AML-193 (cell line): ENCODE measurements at regions not wholly inside any gene's neighbourhood (a gene's known extent, or its start where the extent isn't known, plus 50 kb on each side); places are given as distances from the start of the nearest gene placed in this dataset.

ENCODE experiments used
- DNase-seq, 2 experiments: peaks; one replicate each; lab custom pipeline; 2025; lab: John Stamatoyannopoulos, UW

DNA sequence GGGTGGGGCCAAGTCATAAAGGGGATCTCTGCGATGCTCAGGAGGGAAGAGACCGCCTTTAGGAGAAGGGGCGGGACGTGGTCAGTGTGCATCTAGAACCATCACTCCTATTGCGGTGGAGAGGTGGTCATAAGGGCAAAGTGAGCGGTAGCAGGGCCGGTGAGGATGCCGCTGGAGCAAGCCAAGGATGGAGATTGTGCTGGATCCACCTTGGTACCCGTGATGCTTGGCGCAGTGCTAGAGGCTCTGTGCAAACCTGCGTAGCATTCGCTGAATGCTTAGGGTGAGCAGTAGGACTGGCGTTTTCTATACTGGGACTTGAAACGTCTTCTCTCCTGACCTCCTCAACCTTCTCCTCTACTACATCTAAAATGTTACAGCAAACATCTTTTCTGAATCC, 294.2 kb downstream of the FGF9 start:
- no peak for DNase-seq

DNA sequence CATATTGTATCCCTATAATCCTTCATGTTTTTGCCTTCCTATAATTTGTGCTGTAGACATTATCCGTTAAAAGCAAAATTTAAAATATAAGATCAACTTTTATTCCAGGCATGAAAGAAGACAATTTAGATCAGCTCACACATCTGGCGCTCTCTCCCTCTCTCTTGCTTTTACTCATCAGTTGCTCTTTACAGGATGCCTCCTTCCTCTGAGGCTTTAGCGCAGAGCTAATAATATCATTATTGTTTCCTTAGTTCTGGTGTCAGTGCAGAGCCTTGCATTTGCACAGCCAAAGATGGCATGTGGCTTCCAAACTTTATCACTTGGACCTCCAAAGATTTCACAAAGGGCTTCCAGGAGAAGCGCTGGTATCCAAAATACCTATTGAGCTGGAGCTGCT, 295.1 kb downstream of the FGF9 start:
- no peak for DNase-seq

DNA sequence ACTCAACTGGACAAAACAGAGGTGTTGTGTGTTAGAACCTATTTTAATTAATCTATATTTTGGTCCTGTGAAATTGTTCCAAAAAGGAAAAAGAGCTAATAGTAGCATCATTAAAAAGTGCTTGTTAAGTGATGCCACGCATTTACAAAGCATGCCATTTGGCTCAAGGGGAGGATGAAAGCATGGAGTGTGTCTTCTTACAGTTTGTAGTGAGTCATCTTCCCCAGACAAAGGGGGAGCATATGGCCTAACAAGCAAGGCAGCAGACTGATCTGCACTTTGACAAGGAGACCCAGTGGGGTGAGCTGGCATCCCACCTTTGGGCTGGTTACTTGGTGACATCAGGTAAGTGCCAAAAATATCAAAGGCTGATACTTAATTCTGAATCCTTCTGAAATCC, 297.0 kb downstream of the FGF9 start:
- no peak for DNase-seq

DNA sequence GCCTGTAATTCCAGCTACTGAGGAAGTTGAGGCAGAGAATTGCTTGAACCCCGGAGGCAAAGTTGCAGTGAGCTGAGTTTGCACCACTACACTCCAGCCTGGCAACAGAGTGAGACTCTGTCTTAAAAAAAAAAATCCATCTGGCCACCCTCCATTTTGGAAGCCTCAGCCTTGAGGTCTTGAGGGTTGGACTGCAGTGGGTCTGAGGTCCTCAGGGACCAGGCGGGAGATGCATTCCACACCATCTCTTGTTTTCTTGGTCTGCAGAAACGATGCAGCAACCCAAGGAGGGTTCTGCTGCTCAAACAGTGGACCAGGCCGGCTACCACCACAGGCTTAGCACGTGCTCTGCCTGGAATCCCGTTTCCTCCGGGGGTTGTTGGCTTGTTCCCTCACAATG, 299.3 kb downstream of the FGF9 start:
- no peak for DNase-seq

DNA sequence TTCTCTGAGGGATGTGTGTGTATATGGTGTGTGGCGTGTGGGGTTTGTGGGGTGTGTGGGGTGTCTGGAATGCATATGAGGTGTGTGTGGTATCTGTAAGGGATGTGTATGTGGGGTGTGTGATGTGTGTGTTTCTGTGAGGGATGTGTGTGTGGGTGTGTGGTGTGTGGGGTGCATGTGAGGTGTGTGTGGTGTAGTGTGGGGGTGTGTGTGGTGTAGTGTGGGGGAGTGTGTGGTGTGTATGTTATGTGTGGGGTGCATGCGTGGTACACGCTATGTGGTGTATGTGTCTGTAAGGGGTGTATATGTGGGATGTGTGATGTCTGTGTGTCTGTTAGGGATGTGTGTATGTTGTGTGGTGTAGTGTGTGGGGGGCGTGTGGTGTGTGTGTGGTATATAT, 300.0 kb downstream of the FGF9 start:
- DNase-seq = no peak

DNA sequence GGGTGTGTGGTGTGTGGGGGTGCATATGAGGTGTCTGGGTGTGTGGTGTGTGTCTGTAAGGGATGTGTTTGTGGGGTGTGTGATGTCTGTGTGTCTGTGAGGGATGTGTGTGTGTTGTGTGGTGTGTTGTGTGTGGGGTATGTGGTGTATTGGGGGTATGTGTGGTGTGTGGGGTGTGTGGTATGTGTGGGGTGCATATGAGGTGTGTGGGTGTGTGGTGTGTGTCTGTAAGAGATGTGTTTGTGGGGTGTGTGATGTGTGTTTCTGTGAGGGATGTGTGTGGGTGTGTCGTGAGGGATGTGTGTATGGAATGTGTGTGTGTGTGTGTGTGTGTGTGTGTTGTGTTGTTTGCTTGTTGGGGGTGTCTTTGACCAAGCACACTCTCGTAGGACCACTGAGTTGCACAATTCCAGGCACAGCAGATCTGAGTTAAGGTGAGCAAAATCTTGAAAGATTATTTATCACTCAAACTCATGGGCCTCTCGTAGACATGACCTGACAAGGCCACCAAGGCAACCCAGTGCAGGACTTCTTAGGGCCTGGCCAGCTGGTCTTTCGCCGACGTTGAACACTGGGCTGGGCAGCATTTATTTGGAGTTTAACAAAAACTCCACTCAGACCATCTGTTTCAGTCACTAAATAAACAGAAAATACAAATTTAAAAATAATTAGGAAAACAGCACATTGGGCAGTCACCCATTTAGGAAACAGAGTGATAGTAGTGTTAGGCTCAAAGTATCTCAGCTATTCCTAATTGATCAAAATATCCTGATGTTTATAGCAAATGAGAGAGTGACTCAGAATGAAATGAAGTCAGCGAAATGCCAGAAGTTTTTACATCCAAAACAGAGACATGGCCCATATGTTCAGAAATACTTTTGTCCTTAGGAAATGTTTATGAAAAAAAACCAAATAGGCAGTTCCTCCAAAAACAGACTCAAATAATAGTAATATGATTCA, 301.1 kb downstream of the FGF9 start:
- DNase-seq = no peak

DNA sequence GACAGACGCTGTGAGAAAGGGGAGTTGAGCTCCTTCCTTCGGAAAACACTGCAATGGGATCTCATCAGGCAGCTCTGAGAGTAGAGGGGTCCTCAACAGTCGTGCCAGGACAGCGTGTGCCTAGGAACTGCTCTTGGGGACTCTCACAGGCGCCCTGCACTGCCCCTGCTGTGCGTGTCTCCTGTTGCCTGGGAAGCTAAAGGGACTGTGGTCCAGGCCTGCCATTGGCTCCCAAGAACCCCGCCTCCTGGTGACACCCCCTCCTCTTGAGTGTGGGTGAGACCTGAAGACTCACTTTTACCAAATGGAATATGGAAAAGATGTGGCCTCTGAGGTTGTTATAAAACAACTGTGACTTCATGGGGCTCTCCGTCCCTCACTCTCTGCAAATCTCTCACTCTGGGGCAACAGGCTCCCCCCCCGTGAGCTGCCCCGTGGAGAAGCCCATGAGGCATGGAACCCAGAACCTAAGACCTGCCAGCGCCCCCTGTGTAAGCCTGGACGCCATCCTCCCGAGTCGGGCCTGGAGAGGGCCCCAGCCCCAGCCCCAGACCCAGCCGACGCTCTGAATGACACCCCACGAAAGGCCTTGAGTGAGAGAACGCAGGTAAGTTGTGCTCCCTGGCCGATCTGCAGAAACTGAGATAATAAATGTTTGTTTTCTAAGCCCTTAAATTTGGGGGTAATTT, 302.7 kb downstream of the FGF9 start:
- DNase-seq = no peak

DNA sequence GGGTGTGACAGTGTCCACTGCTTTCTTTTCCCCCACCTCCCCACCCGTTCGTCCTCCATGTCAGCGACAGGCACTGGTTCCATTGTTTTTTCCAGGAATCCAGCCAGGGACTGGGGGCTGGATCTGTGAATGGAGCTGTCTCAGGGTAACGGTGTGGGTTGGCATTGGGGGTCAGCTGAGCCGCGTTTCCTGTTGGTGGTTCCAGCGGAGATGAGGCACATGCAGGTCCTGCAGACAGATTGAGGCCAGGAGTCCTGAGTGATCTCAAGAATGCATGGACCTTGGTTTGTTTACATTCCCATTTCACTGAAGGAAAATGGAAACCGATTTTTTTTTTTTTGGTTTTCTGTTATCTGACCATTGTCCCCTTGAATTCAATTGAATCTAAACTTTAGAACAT, 303.9 kb downstream of the FGF9 start:
- no peak for DNase-seq

DNA sequence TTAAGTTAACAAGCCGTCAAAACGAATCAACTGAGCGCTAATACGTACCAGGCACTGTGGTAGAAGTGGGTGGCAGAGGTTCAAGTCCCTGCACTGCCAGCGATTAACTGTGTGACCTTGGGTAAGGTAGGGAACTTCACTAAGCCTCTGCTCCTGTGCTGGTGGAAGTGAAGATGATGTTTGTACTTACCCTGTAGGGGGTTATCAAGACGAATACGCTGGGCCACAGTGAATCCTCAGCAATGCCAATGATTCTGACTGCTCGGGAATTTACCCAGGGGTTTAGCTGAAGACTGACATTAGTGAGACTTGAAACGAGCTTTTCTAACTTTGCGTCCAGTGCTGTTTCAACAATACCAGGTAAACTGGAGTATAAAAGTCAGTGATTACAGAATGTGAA, 305.3 kb downstream of the FGF9 start:
- DNase-seq = no peak

DNA sequence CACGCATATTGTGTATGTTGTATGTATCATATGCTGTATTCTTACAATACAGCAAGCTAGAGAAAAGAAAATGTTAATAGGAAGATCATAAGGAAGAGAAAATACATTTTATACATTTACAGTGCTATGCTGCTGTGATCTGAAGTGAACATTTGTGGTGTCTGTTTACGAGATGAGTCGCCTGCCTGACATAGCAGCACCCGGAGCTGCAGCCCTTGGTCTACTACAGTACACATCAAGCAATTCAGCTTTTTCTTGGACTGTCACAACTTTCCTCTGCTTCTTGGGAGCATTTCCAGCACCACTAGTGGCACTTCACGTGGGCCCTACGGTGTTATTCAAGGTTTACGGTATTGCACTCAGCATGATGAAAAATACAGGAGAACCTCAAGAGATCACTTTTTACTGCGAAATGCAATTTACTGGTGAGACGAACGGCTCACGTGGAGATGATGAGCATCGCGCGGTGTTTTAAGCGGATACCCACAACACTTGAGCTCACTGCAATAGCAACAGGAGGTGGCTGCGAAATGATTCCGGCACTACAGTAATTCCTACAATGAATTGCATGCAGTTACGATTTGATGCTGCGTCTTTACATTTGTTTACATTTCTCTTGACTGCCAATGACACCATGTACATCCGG, 308.4 kb downstream of the FGF9 start:
- no peak for DNase-seq

DNA sequence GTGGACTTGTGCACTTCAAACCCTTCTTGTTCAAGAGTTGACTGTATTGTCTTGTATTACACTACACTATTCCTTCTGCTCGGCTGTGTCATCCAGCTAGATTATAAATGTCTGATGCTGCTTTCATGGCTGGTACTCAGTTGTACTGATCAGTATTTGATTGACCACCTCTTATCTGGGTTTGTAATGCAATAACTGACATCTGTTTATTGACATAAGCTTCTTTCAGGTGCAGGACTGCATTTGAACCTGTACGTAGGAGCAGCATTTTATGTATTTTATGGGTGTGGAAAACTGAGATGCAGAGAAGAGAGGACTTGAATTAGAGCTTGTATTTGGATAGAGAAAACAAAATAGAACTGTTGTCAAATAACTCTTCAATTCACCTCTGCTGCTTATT, 309.2 kb downstream of the FGF9 start:
- no peak for DNase-seq

DNA sequence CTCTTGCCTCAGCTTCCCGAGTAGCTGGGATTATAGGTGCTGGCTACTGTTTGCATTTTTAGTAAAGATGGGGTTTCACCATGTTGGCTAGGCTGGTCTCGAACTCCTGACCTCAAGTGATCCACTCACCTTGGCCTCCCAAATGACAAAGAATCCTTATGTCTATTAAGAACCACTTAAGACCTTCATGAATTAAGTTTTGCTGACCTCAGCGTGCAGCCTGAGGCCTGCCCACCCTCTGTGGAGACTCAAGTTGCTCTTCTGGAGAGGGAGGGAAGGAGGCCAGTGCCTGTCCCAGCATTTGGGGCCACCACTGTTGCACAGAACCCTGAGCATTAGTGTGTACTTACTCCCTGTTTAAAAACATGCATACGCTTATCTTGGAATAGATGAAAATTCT, 313.3 kb downstream of the FGF9 start:
- DNase-seq = no peak

DNA sequence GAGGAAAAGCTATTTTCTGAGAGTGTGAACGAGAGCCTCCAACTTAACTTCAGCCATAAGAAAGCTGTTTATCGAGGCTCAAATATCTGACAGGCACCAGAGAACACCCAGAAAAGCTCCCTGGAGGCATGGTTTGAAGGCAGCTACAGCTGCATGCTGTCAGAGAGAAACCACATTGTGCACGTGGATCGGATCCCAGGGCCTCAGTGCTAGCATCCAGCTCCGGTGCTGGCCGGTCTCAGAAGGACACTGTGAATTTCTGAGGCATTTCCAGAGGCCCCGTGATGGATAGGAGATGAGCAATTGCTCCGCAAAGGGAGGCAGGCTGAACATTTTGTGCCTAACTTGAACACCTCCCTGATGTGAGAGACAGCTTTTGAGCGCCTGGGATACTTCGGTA, 315.7 kb downstream of the FGF9 start:
- no peak for DNase-seq

DNA sequence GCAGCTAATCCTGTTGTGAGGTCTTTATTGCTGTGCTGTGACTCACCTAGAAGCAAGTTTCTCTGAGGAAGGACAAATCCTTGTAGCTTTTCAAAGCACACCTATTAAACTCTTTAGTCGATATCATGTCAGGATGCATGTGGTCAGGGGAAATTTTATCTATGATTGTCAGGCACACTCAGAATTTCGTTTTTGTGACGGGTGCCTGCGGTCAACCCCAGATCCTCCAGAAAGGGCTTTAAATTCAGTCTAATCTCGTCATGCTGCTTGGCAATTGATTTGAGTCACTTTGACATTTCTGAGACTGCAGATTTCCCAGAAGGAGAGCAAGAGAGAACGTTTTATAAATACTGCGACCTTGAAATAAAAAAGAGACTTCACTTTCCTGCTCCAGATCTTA, 316.9 kb downstream of the FGF9 start:
- no peak for DNase-seq

DNA sequence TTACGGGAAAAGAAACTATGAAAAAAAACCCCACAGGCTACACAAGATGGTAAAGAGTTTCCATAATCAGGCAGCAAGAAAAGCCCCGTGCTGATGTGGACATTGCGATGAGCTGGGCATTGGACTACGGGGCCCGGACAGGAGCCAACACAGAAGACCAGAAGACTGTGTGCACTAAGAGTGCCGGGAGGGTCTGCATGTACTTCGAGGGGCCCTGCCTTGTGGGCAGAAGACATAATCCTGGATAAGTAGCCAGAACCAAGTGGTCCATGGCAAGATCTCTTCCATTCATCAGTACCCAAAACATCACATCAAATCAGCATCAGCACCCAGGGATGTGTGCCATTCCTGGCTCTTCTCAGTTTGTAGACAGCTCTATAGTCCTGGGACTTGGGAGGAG, 317.8 kb downstream of the FGF9 start:
- no peak for DNase-seq

DNA sequence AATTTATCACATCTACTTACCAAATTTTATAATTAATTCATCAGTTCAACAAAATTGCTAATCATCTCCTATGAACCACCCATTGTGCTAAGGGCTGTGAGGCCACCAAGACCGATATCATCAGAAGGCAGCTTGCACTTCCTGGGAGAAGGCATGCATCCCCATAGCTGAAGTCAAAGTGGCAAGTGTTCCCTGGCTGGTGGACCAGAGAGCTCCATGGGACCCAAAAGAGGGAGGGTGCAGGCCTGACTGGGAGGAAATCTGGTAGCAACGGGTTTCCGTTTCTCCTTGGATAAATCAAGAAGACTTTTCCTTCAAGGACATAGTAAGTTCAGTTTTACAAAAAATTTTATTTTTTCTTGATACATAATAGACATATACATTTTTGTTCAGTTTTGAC, 325.2 kb downstream of the FGF9 start:
- no peak for DNase-seq

DNA sequence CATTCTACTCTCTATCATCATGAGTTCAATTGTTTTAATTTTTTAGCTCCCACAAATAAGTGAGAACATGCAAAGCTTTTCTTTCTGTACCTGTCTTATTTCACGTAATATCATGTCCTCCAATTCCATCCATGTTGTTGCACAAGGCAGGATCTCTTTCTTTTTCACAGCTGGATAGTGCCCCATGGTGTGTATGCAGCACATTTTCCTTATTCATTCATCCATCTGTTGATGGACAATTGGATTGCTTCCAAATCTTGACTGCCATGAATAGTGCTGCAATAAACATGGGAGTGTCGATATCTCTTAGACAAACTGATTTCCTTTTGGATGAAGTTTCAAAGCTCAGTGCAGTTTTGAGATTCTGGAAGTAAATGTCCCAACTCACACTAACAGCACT, 326.9 kb downstream of the FGF9 start:
- DNase-seq = no peak

DNA sequence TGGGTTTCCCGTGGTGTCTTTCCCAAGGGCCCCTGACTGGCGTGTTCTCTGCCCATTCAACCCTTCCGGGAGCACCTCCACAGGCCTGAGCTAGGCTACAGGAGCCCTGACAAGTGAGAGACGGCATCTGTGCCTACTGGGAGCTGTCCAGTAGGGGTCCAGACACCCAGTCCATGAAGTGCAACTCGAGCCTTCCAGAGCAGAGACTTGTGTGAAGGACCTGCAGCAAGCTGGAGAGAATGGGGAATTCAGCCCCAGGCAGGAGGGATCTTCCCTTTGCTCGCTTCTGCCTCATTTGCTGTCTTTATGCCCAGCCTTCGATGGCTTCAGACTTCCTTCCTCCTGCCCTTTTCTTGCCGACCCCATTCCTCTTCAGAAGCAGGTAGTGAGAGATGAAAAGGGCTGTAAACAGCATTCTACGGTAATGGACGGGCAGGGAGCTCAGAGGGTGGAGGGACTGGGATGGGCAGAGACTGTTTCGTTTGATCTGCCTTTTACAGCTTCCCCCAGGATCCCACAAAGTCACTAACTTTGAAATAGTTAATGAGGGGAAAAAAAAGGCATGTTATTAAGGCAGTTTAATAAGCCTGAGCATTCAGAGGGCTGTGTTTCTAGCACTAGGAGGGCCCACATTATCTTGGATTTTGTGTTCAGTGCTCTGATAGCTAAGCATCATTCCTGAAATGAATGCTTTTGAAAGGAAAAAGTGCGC, 327.6 kb downstream of the FGF9 start:
- DNase-seq = no peak

DNA sequence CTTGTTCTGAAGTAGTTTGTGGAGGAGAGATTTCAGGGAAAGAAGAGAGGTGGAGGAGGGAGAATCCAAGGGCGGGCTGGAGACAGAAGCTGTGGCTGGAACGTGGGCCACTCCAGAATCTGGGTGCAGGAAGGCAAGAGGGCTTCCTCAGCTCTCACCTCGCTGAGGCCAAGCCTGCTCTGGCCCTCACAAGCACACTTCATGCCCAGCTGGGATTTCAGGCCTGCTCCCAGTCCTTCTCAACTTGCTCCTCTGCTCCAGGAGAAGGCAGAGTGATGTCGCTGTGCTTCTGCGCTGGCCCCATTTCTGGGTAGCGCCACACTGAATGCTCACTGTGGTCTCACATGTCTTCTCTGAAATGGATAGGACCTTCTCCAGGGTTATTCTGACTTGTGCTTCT, 328.8 kb downstream of the FGF9 start:
- DNase-seq = no peak

DNA sequence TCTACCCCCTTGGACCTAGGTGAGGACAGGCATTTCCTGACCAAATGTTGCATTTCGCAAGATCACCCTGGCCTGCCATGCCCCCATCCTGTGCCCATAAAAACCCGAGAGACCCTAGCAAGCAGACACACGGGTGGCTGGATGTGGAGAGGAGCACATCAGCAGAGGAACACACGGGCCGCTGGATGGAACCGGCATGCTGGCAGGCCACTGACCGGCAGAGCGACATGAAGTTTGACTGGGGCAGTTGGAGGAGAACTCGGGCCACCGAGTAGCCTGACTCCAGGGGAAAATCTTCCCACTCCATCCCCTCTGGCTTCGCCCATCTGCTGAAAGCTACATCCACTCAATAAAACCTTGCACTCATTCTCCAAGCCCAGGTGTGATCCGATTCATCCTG, 329.3 kb downstream of the FGF9 start:
- no peak for DNase-seq

DNA sequence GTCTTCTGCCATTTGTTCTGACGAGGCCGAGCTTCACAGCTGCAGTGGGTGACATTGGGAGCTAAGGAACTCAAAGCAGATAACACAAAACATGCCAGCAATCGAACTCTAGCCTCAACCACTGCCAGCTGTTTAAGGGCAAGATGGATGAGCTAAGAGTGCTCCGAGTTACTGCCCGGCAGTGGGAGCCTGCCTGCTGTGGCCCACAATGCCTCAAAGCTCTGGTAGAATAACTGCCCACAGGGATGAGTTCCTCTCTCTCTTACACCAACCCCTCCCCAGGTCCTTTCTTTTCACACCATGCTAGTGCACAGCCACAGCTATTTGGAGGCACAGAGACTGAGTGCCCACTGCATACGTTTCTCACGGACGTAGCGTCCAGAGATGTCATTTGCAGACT, 330.5 kb downstream of the FGF9 start:
- DNase-seq = no peak

DNA sequence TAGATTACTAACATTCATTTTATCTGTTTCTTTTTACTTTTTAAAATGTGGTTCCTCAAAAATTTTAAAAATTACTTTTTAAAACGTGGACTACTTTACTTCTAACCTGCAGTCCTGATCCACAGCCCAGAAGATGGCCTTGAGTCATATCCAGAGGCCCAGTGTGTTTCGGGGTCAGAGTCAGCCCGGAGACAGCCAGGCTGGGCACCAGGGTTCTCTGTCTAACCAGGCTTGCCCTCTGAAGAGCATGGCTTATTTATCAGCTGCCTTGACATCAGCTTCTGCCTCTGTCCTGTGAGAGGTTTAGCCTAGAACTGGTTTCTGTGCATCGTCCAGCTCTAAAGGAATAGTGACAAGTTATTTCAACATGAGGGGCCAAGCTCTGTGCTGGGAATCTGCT, 332.0 kb downstream of the FGF9 start:
- DNase-seq = no peak
